ENCODE measurements at regions not wholly inside any gene's neighbourhood (a gene's known extent, or its start where the extent isn't known, plus 50 kb on each side); places are given as distances from the start of the nearest gene placed in this dataset.

DNA sequence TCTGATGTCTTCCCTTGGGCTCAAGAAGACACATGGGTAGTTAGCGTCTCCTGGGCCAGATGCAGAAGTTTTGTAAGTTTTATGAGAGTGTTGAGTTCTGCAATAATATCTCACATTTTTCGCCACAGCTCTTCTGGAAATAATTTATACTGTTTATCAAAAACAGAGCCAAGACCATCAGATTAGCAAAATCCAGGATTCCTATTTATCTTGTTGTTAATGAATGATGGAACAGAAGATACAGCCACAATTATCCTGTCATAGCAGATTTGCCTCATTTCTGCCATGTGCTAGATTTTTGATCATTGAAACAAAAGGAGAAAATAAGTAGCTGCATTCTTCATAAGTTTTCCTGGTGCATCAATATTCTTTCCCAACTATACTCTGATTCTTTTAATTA is 1048.6 kb upstream of the KLHL29 start:
- Histone ChIP-seq H2AFZ (ENCODE audit: low read length) (no peak overlapping the region), H3K9me3 (replicated peaks in 1 of 2; ENCODE audit: control insufficient read depth in 2 of 2, insufficient read depth in 1 of 2, low read depth in 1 of 2, low read length in 2 of 2) (peaks cover 0 to 2% of the 10 kb centered on the region in 2 donors), H3K14ac (ENCODE audit: low read length) (no peak overlapping the region), H2BK15ac (ENCODE audit: low read length) (no peak overlapping the region), H2BK5ac (ENCODE audit: low read length) (no peak overlapping the region), H3K27ac (replicated peaks; ENCODE audit: low read length) (no peak overlapping the region), H3K4me3 (ENCODE audit: low read length in 2 of 2) (no peak overlapping the region), H3K23ac (ENCODE audit: low read depth, low read length, poor library complexity) (no peak overlapping the region), H3K4me2 (ENCODE audit: insufficient read depth, low read length, poor library complexity, severe bottlenecking) (no peak overlapping the region), H4K91ac (ENCODE audit: low read depth, low read length, poor library complexity) (no peak overlapping the region), H2BK12ac (ENCODE audit: low read length) (no peak overlapping the region), H3K79me1 (ENCODE audit: low read depth, low read length) (no peaks in the 10 kb centered on the region), H2AK5ac (ENCODE audit: low read depth, low read length) (no peak overlapping the region), H3K4me1 (ENCODE audit: control insufficient read depth in 2 of 2, insufficient read depth in 1 of 2, low read depth in 1 of 2, low read length in 2 of 2) (no peaks in the 10 kb centered on the region), H2BK120ac (ENCODE audit: low read depth, low read length) (no peak overlapping the region), H3K4ac (ENCODE audit: low read length) (no peak overlapping the region), H3K9ac (ENCODE audit: low read depth, low read length, poor library complexity) (no peak overlapping the region), H4K8ac (ENCODE audit: low read depth, low read length) (no peak overlapping the region), H3K27me3 (ENCODE audit: control insufficient read depth in 3 of 3, insufficient read depth in 3 of 3, low read depth in 1 of 3, low read length in 3 of 3) (no peaks in the 10 kb centered on the region), H3K18ac (ENCODE audit: low read length) (no peak overlapping the region), H3K36me3 (replicated peaks in 1 of 2; ENCODE audit: control insufficient read depth in 2 of 2, insufficient read depth in 2 of 2, low read length in 2 of 2) (no peaks in the 10 kb centered on the region)
- DNase-seq (ENCODE audit: low spot score) = no peak
- no CpG with 5 or more reads among the region's 2 CpGs for WGBS, 2 donors (ENCODE audit: extremely low coverage in 2 of 2, insufficient read length in 2 of 2, insufficient replicate concordance in 1 of 2)

DNA sequence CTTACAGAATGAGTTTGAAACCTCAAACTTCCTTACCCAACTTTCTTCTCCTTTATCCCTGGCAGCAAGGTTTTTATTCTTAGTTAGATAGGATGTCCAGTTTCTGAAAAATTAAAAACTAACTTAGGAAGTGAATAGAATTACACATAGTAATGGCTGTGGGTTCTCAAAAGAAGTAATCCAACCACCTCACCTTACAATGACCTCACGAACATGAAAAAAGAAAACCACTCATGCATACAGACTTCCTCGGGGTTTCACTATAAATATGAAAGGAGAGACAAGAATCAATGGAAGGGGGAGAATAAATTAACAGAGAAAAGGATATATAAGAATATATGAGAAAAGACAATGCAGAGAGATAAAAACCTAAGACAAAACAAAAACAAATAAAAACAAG is 1044.3 kb upstream of the KLHL29 start:
- Histone ChIP-seq H2BK5ac (ENCODE audit: low read length) (no peak overlapping the region), H3K4me1 (ENCODE audit: control insufficient read depth in 2 of 2, insufficient read depth in 1 of 2, low read depth in 1 of 2, low read length in 2 of 2) (no peaks in the 10 kb centered on the region), H3K9me3 (replicated peaks in 1 of 2; ENCODE audit: control insufficient read depth in 2 of 2, insufficient read depth in 1 of 2, low read depth in 1 of 2, low read length in 2 of 2) (no peaks in the 10 kb centered on the region), H2AFZ (ENCODE audit: low read length) (no peak overlapping the region), H3K18ac (ENCODE audit: low read length) (no peak overlapping the region), H2BK120ac (ENCODE audit: low read depth, low read length) (no peak overlapping the region), H2BK12ac (ENCODE audit: low read length) (no peak overlapping the region), H4K91ac (ENCODE audit: low read depth, low read length, poor library complexity) (no peak overlapping the region), H3K4ac (ENCODE audit: low read length) (no peak overlapping the region), H3K36me3 (replicated peaks in 1 of 2; ENCODE audit: control insufficient read depth in 2 of 2, insufficient read depth in 2 of 2, low read length in 2 of 2) (no peaks in the 10 kb centered on the region), H3K14ac (ENCODE audit: low read length) (no peak overlapping the region), H3K9ac (ENCODE audit: low read depth, low read length, poor library complexity) (no peak overlapping the region), H3K4me3 (ENCODE audit: low read length in 2 of 2) (no peak overlapping the region), H3K27ac (replicated peaks; ENCODE audit: low read length) (no peak overlapping the region), H3K79me1 (ENCODE audit: low read depth, low read length) (no peaks in the 10 kb centered on the region), H3K4me2 (ENCODE audit: insufficient read depth, low read length, poor library complexity, severe bottlenecking) (no peak overlapping the region), H2BK15ac (ENCODE audit: low read length) (no peak overlapping the region), H2AK5ac (ENCODE audit: low read depth, low read length) (no peak overlapping the region), H4K8ac (ENCODE audit: low read depth, low read length) (no peak overlapping the region), H3K23ac (ENCODE audit: low read depth, low read length, poor library complexity) (no peak overlapping the region), H3K27me3 (ENCODE audit: control insufficient read depth in 3 of 3, insufficient read depth in 3 of 3, low read depth in 1 of 3, low read length in 3 of 3) (no peaks in the 10 kb centered on the region)
- DNase-seq (ENCODE audit: low spot score) = no peak
- no CpG with 5 or more reads among the region's 2 CpGs for WGBS, 2 donors (ENCODE audit: extremely low coverage in 2 of 2, insufficient read length in 2 of 2, insufficient replicate concordance in 1 of 2)

DNA sequence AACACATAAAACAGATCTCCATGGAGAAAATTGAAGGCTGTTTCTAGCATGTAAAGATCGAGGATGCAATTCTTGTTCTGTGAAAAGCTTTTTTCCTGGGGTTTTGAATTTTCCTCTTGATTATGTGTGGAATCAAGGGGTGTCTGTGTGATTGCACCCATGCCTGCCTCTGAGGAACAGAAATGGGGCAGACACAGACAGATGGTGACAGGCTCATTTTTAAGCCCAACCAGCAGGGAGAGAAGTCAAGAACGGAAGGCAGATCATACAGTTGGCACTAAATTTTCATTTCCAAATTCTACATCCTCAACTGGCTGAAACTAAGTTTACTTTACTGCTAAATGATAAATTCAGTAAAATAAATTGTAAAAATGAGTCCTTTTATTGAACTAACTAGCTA is 1037.7 kb upstream of the KLHL29 start:
- H2AFZ ChIP-seq (ENCODE audit: low read length) = no peak overlapping the region
- no peak overlapping the region for H3K4me3 ChIP-seq (ENCODE audit: low read length in 2 of 2)
- H3K4ac ChIP-seq (ENCODE audit: low read length) = no peak overlapping the region
- H3K79me1 ChIP-seq (ENCODE audit: low read depth, low read length) = no peaks in the 10 kb centered on the region
- no peak overlapping the region for H2BK12ac ChIP-seq (ENCODE audit: low read length)
- H3K36me3 ChIP-seq (replicated peaks in 1 of 2; ENCODE audit: control insufficient read depth in 2 of 2, insufficient read depth in 2 of 2, low read length in 2 of 2) = no peaks in the 10 kb centered on the region
- no peaks in the 10 kb centered on the region for H3K9me3 ChIP-seq (replicated peaks in 1 of 2; ENCODE audit: control insufficient read depth in 2 of 2, insufficient read depth in 1 of 2, low read depth in 1 of 2, low read length in 2 of 2)
- DNase-seq (ENCODE audit: low spot score) = no peak
- H2BK15ac ChIP-seq (ENCODE audit: low read length) = no peak overlapping the region
- no peak overlapping the region for H3K27ac ChIP-seq (replicated peaks; ENCODE audit: low read length)
- H4K91ac ChIP-seq (ENCODE audit: low read depth, low read length, poor library complexity) = no peak overlapping the region
- no peak overlapping the region for H3K23ac ChIP-seq (ENCODE audit: low read depth, low read length, poor library complexity)
- no peak overlapping the region for H3K9ac ChIP-seq (ENCODE audit: low read depth, low read length, poor library complexity)
- no peaks in the 10 kb centered on the region for H3K4me1 ChIP-seq (ENCODE audit: control insufficient read depth in 2 of 2, insufficient read depth in 1 of 2, low read depth in 1 of 2, low read length in 2 of 2)
- H2BK120ac ChIP-seq (ENCODE audit: low read depth, low read length) = no peak overlapping the region
- H3K18ac ChIP-seq (ENCODE audit: low read length) = no peak overlapping the region
- no peak overlapping the region for H2AK5ac ChIP-seq (ENCODE audit: low read depth, low read length)
- no peak overlapping the region for H2BK5ac ChIP-seq (ENCODE audit: low read length)
- no peak overlapping the region for H3K14ac ChIP-seq (ENCODE audit: low read length)
- no CpG with 5 or more reads among the region's 2 CpGs for WGBS, 2 donors (ENCODE audit: extremely low coverage in 2 of 2, insufficient read length in 2 of 2, insufficient replicate concordance in 1 of 2)
- no peak overlapping the region for H4K8ac ChIP-seq (ENCODE audit: low read depth, low read length)
- H3K4me2 ChIP-seq (ENCODE audit: insufficient read depth, low read length, poor library complexity, severe bottlenecking) = no peak overlapping the region
- H3K27me3 ChIP-seq (ENCODE audit: control insufficient read depth in 3 of 3, insufficient read depth in 3 of 3, low read depth in 1 of 3, low read length in 3 of 3) = no peaks in the 10 kb centered on the region

DNA sequence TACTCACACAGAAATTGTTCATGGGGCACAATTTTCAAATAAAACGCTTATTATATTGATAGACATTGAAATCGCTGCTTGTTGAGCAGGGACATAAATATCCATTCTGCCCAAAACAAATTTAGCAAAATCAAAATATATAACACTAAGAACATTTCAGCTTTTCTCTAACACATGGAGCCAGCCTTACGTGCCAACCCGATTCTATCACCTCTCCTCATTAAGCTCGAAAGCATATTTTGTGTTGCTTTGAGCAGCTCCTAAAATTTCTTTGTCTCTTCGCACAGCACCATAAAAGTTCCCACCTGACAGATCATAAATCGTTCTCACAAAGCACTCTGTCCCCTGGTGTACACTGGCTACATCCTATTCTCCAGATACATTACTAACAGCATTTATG is 1034.4 kb upstream of the KLHL29 start:
- Histone ChIP-seq H2AK5ac (ENCODE audit: low read depth, low read length) (no peak overlapping the region), H2BK5ac (ENCODE audit: low read length) (no peak overlapping the region), H4K91ac (ENCODE audit: low read depth, low read length, poor library complexity) (no peak overlapping the region), H3K4me1 (ENCODE audit: control insufficient read depth in 2 of 2, insufficient read depth in 1 of 2, low read depth in 1 of 2, low read length in 2 of 2) (no peaks in the 10 kb centered on the region), H2BK12ac (ENCODE audit: low read length) (no peak overlapping the region), H3K23ac (ENCODE audit: low read depth, low read length, poor library complexity) (no peak overlapping the region), H3K9me3 (replicated peaks in 1 of 2; ENCODE audit: control insufficient read depth in 2 of 2, insufficient read depth in 1 of 2, low read depth in 1 of 2, low read length in 2 of 2) (no peaks in the 10 kb centered on the region), H3K4ac (ENCODE audit: low read length) (no peak overlapping the region), H2BK15ac (ENCODE audit: low read length) (no peak overlapping the region), H3K27me3 (ENCODE audit: control insufficient read depth in 3 of 3, insufficient read depth in 3 of 3, low read depth in 1 of 3, low read length in 3 of 3) (no peaks in the 10 kb centered on the region), H3K4me3 (ENCODE audit: low read length in 2 of 2) (no peak overlapping the region), H2BK120ac (ENCODE audit: low read depth, low read length) (no peak overlapping the region), H3K4me2 (ENCODE audit: insufficient read depth, low read length, poor library complexity, severe bottlenecking) (no peak overlapping the region), H3K27ac (replicated peaks; ENCODE audit: low read length) (no peak overlapping the region), H3K9ac (ENCODE audit: low read depth, low read length, poor library complexity) (no peak overlapping the region), H3K79me1 (ENCODE audit: low read depth, low read length) (no peaks in the 10 kb centered on the region), H3K36me3 (replicated peaks in 1 of 2; ENCODE audit: control insufficient read depth in 2 of 2, insufficient read depth in 2 of 2, low read length in 2 of 2) (no peaks in the 10 kb centered on the region), H3K14ac (ENCODE audit: low read length) (no peak overlapping the region), H4K8ac (ENCODE audit: low read depth, low read length) (no peak overlapping the region), H3K18ac (ENCODE audit: low read length) (no peak overlapping the region), H2AFZ (ENCODE audit: low read length) (no peak overlapping the region)
- DNase-seq (ENCODE audit: low spot score) = no peak
- WGBS, 2 donors (ENCODE audit: extremely low coverage in 2 of 2, insufficient read length in 2 of 2, insufficient replicate concordance in 1 of 2) = no CpG with 5 or more reads among the region's 7 CpGs
